Esophagus squamous epithelium (tissue), 5 donors: ENCODE measurements at regions not wholly inside any gene's neighbourhood (a gene's known extent, or its start where the extent isn't known, plus 50 kb on each side); places are given as distances from the start of the nearest gene placed in this dataset.

Experiments
- DNase-seq: peaks from one replicate; lab custom pipeline; 2025; lab: John Stamatoyannopoulos, UW
- H3K27ac ChIP-seq, 4 donors: fragments of 200-600 bp; sonication (generic); one replicate each; pipeline ENCODE4 v1.5.1; 2016 to 2019; ENCODE audit warnings: mild to moderate bottlenecking in 1 of 4
- H3K27me3 ChIP-seq, 4 donors: fragments of 200-600 bp; sonication (generic); 1 replicate in 3 of 4; 2 replicates in 1 of 4; pipeline versions ENCODE4 v1.5.1 to v1.6.0; 2017 to 2021; ENCODE audit warnings: antibody characterized with exemption in 1 of 4
- H3K36me3 ChIP-seq, 3 donors: fragments of 200-600 bp; sonication (generic); one replicate each; pipeline ENCODE4 v1.5.1; 2016 to 2019
- H3K4me1 ChIP-seq, 3 donors: fragments of 200-600 bp; sonication (generic); one replicate each; pipeline ENCODE4 v1.5.1; 2017 to 2019
- H3K4me3 ChIP-seq, 4 donors: fragments of 200-600 bp; sonication (generic); 1 replicate in 3 of 4; 2 replicates in 1 of 4; pipeline ENCODE4 v1.5.1; 2016 to 2019; ENCODE audit warnings: mild to moderate bottlenecking in 2 of 4, moderate library complexity in 1 of 4
- H3K9me3 ChIP-seq, 3 donors: fragments of 200-600 bp; sonication (generic); one replicate each; pipeline ENCODE4 v1.5.1; 2016 to 2019
- POLR2A ChIP-seq, 4 donors: fragments of 450-650 bp; IDR thresholded peaks; one replicate each; pipeline ENCODE4 v1.6.1; 2017; ENCODE audit warnings: antibody characterized with exemption in 4 of 4, mild to moderate bottlenecking in 4 of 4, moderate library complexity in 3 of 4
- WGBS, 2 donors: methylation state at CpG; one replicate each; pipeline ENCODE4 v1.1.5; 2018; 5-methylcytosine and 5-hydroxymethylcytosine counted together
- intact Hi-C: fragments of 100-400 bp; cut with DNase I; formaldehyde crosslinking; loops from one replicate; pipeline ENCODE4 v1.15.0; 2022
- TF ChIP-seq, protein P1 (sequence below), 6 experiments: fragments of 450-650 bp in 4 of 6; fragments of 200-600 bp in 2 of 6; sonication (generic) in 2 of 6; IDR thresholded peaks; one replicate each; pipeline ENCODE4 v1.5.1; 2016 to 2019; ENCODE audit warnings: antibody characterized with exemption in 6 of 6, mild to moderate bottlenecking in 4 of 6, moderate library complexity in 4 of 6
- donor health status: DM: yes; HTN: yes; CAD: no.

- no peaks in the 10 kb centered on the region for H3K9me3 ChIP-seq
- TF ChIP-seq POLR2A (IDR thresholded peaks at IDR 0.05), result no peak
- TF ChIP-seq, protein P1, sequence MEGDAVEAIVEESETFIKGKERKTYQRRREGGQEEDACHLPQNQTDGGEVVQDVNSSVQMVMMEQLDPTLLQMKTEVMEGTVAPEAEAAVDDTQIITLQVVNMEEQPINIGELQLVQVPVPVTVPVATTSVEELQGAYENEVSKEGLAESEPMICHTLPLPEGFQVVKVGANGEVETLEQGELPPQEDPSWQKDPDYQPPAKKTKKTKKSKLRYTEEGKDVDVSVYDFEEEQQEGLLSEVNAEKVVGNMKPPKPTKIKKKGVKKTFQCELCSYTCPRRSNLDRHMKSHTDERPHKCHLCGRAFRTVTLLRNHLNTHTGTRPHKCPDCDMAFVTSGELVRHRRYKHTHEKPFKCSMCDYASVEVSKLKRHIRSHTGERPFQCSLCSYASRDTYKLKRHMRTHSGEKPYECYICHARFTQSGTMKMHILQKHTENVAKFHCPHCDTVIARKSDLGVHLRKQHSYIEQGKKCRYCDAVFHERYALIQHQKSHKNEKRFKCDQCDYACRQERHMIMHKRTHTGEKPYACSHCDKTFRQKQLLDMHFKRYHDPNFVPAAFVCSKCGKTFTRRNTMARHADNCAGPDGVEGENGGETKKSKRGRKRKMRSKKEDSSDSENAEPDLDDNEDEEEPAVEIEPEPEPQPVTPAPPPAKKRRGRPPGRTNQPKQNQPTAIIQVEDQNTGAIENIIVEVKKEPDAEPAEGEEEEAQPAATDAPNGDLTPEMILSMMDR (IDR thresholded peaks at IDR 0.05), result no peak
- H3K36me3 ChIP-seq, result no peaks in the 10 kb centered on the region
- no peak overlapping the region for H3K27ac ChIP-seq
- intact Hi-C loops, result no loop called here
- no peak overlapping the region for H3K4me3 ChIP-seq
- peaks cover 0 to 7% (median 0%) of the 10 kb centered on the region in 4 donors for H3K27me3 ChIP-seq
- no peaks in the 10 kb centered on the region for H3K4me1 ChIP-seq
- DNase-seq, result no peak
- WGBS, 2 donors, result 59 to 64% methylated on average over 7 to 8 of the region's 9 CpGs
Measured at GRCh38 chr1:230515451-230516145, 89.5 kb upstream of the PGBD5 start.

- H3K36me3 ChIP-seq, result no peaks in the 10 kb centered on the region
- no peaks in the 10 kb centered on the region for H3K9me3 ChIP-seq
- peak overlapping the region in 1 of 4 donors; percentile 49 for H3K27ac ChIP-seq
- peaks cover 0 to 17% (median 15%) of the 10 kb centered on the region in 3 donors for H3K4me1 ChIP-seq
- WGBS, 2 donors, result 86% methylated on average over 1 of the region's 1 CpG
- H3K27me3 ChIP-seq, result peaks cover 0 to 3% (median 0%) of the 10 kb centered on the region in 4 donors
- no peak for DNase-seq
- no peak for TF ChIP-seq POLR2A (IDR thresholded peaks at IDR 0.05)
- TF ChIP-seq, protein P1 (IDR thresholded peaks at IDR 0.05), result no peak
- no peak overlapping the region for H3K4me3 ChIP-seq
- intact Hi-C loops, result no loop called here
Measured at GRCh38 chr1:230510496-230510895, 84.4 kb upstream of the PGBD5 start.

DNA sequence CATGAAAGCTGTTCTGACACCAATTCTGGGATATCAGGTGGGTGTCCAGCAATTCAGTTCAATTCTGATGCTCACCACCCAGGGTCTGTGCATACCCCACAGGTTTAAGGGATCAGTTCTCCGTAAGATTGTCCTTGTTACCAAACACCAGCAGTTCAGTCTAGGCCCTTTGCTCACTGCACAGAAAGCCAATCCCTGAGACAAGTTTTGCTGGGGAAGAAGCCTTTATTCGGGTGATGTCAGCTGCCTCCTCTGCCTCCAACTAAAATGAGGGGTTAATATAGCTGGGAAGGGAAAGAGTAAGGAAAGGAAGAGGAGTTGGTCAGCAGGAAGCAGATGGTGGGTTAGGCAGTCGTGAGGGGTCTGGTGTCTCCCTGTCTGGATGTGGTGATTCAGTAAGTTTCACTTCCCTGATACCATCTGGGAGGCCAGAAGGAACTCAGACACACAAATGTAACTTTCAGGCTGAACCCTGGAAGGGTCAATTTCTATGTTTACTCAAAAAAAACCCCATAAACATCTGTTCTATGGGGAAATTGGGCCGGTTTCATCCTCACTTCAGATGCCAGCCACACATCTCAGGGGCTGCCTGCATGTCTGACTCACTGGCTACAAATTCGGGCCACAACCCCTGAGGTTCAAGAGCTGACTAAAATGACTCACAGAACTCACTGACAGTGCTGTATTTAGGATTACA, 83.3 kb upstream of the PGBD5 start:
- no peaks in the 10 kb centered on the region for H3K27me3 ChIP-seq
- intact Hi-C loops, result no loop called here
- peaks cover 0 to 17% (median 15%) of the 10 kb centered on the region in 3 donors for H3K4me1 ChIP-seq
- H3K36me3 ChIP-seq, result no peaks in the 10 kb centered on the region
- H3K27ac ChIP-seq, result peak overlapping the region in 2 of 4 donors; percentile 6 to 49
- H3K9me3 ChIP-seq, result no peaks in the 10 kb centered on the region
- no peak overlapping the region for H3K4me3 ChIP-seq
- 44 to 57% methylated on average over 5 of the region's 5 CpGs for WGBS, 2 donors
- DNase-seq, result no peak
- TF ChIP-seq, protein P1 (IDR thresholded peaks at IDR 0.05), result no peak
- no peak for TF ChIP-seq POLR2A (IDR thresholded peaks at IDR 0.05)

- intact Hi-C loops, result no loop called here
- Histone ChIP-seq H3K36me3 (no peaks in the 10 kb centered on the region), H3K4me1 (peaks cover 0 to 17% (median 15%) of the 10 kb centered on the region in 3 donors), H3K4me3 (no peak overlapping the region), H3K9me3 (no peaks in the 10 kb centered on the region), H3K27ac (peak overlapping the region in 2 of 4 donors; percentile 13 to 21), H3K27me3 (no peaks in the 10 kb centered on the region)
- WGBS, 2 donors, result 9 to 22% methylated on average over 8 of the region's 8 CpGs
- TF ChIP-seq POLR2A (IDR thresholded peaks at IDR 0.05), result no peak
- DNase-seq, result no peak
Measured at GRCh38 chr1:230507666-230508402, 81.7 kb upstream of the PGBD5 start.

DNA sequence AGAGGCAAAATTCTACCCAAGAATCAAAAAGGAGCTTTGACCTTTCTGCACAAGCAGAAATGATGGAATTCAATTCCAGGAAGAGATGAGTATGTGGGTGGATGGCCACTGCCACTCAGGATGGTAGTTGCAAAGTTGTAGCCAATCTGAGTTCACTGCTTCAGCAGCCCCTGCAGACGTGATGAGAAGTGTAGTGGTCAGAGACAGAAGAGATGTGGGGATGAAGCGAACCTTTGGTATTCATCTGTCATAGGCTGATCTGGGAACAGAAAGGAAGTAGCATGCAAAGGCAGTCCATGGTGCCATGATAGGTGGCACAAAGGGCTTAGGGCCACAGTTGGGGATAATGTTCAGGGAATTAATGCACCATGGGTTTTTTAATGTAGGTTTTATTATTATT, 81.1 kb upstream of the PGBD5 start:
- no peaks in the 10 kb centered on the region for H3K9me3 ChIP-seq
- H3K36me3 ChIP-seq, result no peaks in the 10 kb centered on the region
- no peak for TF ChIP-seq POLR2A (IDR thresholded peaks at IDR 0.05)
- TF ChIP-seq, protein P1 (IDR thresholded peaks at IDR 0.05), result no peak
- 74 to 92% methylated on average over 2 of the region's 2 CpGs for WGBS, 2 donors
- H3K27me3 ChIP-seq, result no peaks in the 10 kb centered on the region
- intact Hi-C loops, result no loop called here
- DNase-seq, result no peak
- H3K4me1 ChIP-seq, result peaks cover 0 to 17% (median 15%) of the 10 kb centered on the region in 3 donors
- no peak overlapping the region for H3K27ac ChIP-seq
- H3K4me3 ChIP-seq, result no peak overlapping the region
